ENCODE measurements at regions not wholly inside any gene's neighbourhood (a gene's known extent, or its start where the extent isn't known, plus 50 kb on each side); places are given as distances from the start of the nearest gene placed in this dataset.

- no peaks in the 10 kb centered on the region for H3K9me3 ChIP-seq (ENCODE audit: insufficient read depth, low read length)
- no peak overlapping the region for H3K9ac ChIP-seq (ENCODE audit: low read length)
- H3K4me2 ChIP-seq (ENCODE audit: low read depth, low read length, poor library complexity, severe bottlenecking), result no peak overlapping the region
- H3K4me3 ChIP-seq (ENCODE audit: insufficient read depth, low read length, poor library complexity, severe bottlenecking), result no peak overlapping the region
- H3K27ac ChIP-seq (ENCODE audit: low read depth, low read length), result no peak overlapping the region
- H3K79me2 ChIP-seq (ENCODE audit: insufficient read depth, low read length), result no peaks in the 10 kb centered on the region
- H4K20me1 ChIP-seq (ENCODE audit: low read depth, low read length), result no peaks in the 10 kb centered on the region
- H3K36me3 ChIP-seq (ENCODE audit: low read length), result no peaks in the 10 kb centered on the region
- no peaks in the 10 kb centered on the region for H3K27me3 ChIP-seq (ENCODE audit: low read length)
- no peaks in the 10 kb centered on the region for H3F3A ChIP-seq (ENCODE audit: insufficient read depth)
- no peak for TF ChIP-seq CTCF (IDR thresholded peaks at IDR 0.05; ENCODE audit: insufficient read depth, low read length, poor library complexity, severe bottlenecking)
- no peak for TF ChIP-seq EZH2phosphoT487 (conservative IDR thresholded peaks at IDR 0.05; ENCODE audit: low read length)
- no peak overlapping the region for H2AFZ ChIP-seq (ENCODE audit: low read depth, low read length, severe bottlenecking)
- no peaks in the 10 kb centered on the region for H3K9me2 ChIP-seq (replicated peaks; ENCODE audit: insufficient read depth, low read length)
Observed at GRCh38 chr4:134958862-134959261, 757.3 kb upstream of the PABPC4L start.

- Histone ChIP-seq H3K4me2 (ENCODE audit: low read depth, low read length, poor library complexity, severe bottlenecking) (no peak overlapping the region), H4K20me1 (ENCODE audit: low read depth, low read length) (no peaks in the 10 kb centered on the region), H3K9ac (ENCODE audit: low read length) (no peak overlapping the region), H3K36me3 (ENCODE audit: low read length) (no peaks in the 10 kb centered on the region), H2AFZ (ENCODE audit: low read depth, low read length, severe bottlenecking) (no peak overlapping the region), H3K9me2 (replicated peaks; ENCODE audit: insufficient read depth, low read length) (no peaks in the 10 kb centered on the region), H3K79me2 (ENCODE audit: insufficient read depth, low read length) (no peaks in the 10 kb centered on the region), H3K9me3 (ENCODE audit: insufficient read depth, low read length) (no peaks in the 10 kb centered on the region), H3K4me3 (ENCODE audit: insufficient read depth, low read length, poor library complexity, severe bottlenecking) (no peak overlapping the region), H3K27ac (ENCODE audit: low read depth, low read length) (no peak overlapping the region), H3F3A (ENCODE audit: insufficient read depth) (no peaks in the 10 kb centered on the region), H3K27me3 (ENCODE audit: low read length) (no peaks in the 10 kb centered on the region)
- TF ChIP-seq EZH2phosphoT487 (conservative IDR thresholded peaks at IDR 0.05; ENCODE audit: low read length) (no peak), CTCF (IDR thresholded peaks at IDR 0.05; ENCODE audit: insufficient read depth, low read length, poor library complexity, severe bottlenecking) (no peak)
Observed at GRCh38 chr4:134955059-134955458, 753.5 kb upstream of the PABPC4L start.

- H3K9me2 ChIP-seq (replicated peaks; ENCODE audit: insufficient read depth, low read length), result no peaks in the 10 kb centered on the region
- TF ChIP-seq CTCF (IDR thresholded peaks at IDR 0.05; ENCODE audit: insufficient read depth, low read length, poor library complexity, severe bottlenecking), result no peak
- H4K20me1 ChIP-seq (ENCODE audit: low read depth, low read length), result no peaks in the 10 kb centered on the region
- H2AFZ ChIP-seq (ENCODE audit: low read depth, low read length, severe bottlenecking), result no peak overlapping the region
- H3K36me3 ChIP-seq (ENCODE audit: low read length), result no peaks in the 10 kb centered on the region
- no peak overlapping the region for H3K4me3 ChIP-seq (ENCODE audit: insufficient read depth, low read length, poor library complexity, severe bottlenecking)
- no peaks in the 10 kb centered on the region for H3K79me2 ChIP-seq (ENCODE audit: insufficient read depth, low read length)
- no peaks in the 10 kb centered on the region for H3K9me3 ChIP-seq (ENCODE audit: insufficient read depth, low read length)
- no peaks in the 10 kb centered on the region for H3K27me3 ChIP-seq (ENCODE audit: low read length)
- no peak overlapping the region for H3K4me2 ChIP-seq (ENCODE audit: low read depth, low read length, poor library complexity, severe bottlenecking)
- no peaks in the 10 kb centered on the region for H3F3A ChIP-seq (ENCODE audit: insufficient read depth)
- no peak overlapping the region for H3K27ac ChIP-seq (ENCODE audit: low read depth, low read length)
- H3K9ac ChIP-seq (ENCODE audit: low read length), result no peak overlapping the region
Observed at GRCh38 chr4:134952775-134953174, 751.2 kb upstream of the PABPC4L start.

- H3K36me3 ChIP-seq (ENCODE audit: low read length), result no peaks in the 10 kb centered on the region
- TF ChIP-seq EZH2phosphoT487 (conservative IDR thresholded peaks at IDR 0.05; ENCODE audit: low read length), result no peak
- no peak for TF ChIP-seq CTCF (IDR thresholded peaks at IDR 0.05; ENCODE audit: insufficient read depth, low read length, poor library complexity, severe bottlenecking)
- H3F3A ChIP-seq (ENCODE audit: insufficient read depth), result no peaks in the 10 kb centered on the region
Observed at GRCh38 chr4:134952305-134952704, 750.7 kb upstream of the PABPC4L start.

More at GRCh38 chr4:134952305-134952704, 750.7 kb upstream of the PABPC4L start:
- no peaks in the 10 kb centered on the region for H3K27me3 ChIP-seq (ENCODE audit: low read length)
- H3K4me3 ChIP-seq (ENCODE audit: insufficient read depth, low read length, poor library complexity, severe bottlenecking), result no peak overlapping the region
- H3K9me2 ChIP-seq (replicated peaks; ENCODE audit: insufficient read depth, low read length), result no peaks in the 10 kb centered on the region
- no peaks in the 10 kb centered on the region for H3K79me2 ChIP-seq (ENCODE audit: insufficient read depth, low read length)
- H3K4me2 ChIP-seq (ENCODE audit: low read depth, low read length, poor library complexity, severe bottlenecking), result no peak overlapping the region
- H4K20me1 ChIP-seq (ENCODE audit: low read depth, low read length), result no peaks in the 10 kb centered on the region
- no peak overlapping the region for H3K9ac ChIP-seq (ENCODE audit: low read length)
- H2AFZ ChIP-seq (ENCODE audit: low read depth, low read length, severe bottlenecking), result no peak overlapping the region
- H3K9me3 ChIP-seq (ENCODE audit: insufficient read depth, low read length), result no peaks in the 10 kb centered on the region
- H3K27ac ChIP-seq (ENCODE audit: low read depth, low read length), result no peak overlapping the region

All from SU-DHL-6 (cell line).